Neuronal stem cell (in vitro differentiated cells): ENCODE measurements at regions not wholly inside any gene's neighbourhood (a gene's known extent, or its start where the extent isn't known, plus 50 kb on each side); places are given as distances from the start of the nearest gene placed in this dataset.

ENCODE experiments used
- DNase-seq: peaks from one replicate; pipeline ENCODE4 v3.0.0-alpha.2; 2013; ENCODE audit warnings: low spot score
- H2AFZ ChIP-seq: one replicate; pipeline ENCODE4 v1.6.1; 2013; ENCODE audit warnings: mild to moderate bottlenecking, low read length, inconsistent platforms
- H2AK5ac ChIP-seq: 2 replicates; pipeline ENCODE4 v1.6.1; 2013; ENCODE audit warnings: low read depth, mild to moderate bottlenecking, inconsistent platforms, low read length, moderate library complexity, mixed read lengths
- H2BK120ac ChIP-seq: 2 replicates; pipeline ENCODE4 v1.6.1; 2013; ENCODE audit warnings: low read depth, mild to moderate bottlenecking, inconsistent platforms, low read length, moderate library complexity, mixed read lengths
- H2BK12ac ChIP-seq: one replicate; pipeline ENCODE4 v1.6.1; 2013; ENCODE audit warnings: low read length, inconsistent platforms
- H2BK15ac ChIP-seq: 2 replicates; pipeline ENCODE4 v1.6.1; 2013; ENCODE audit warnings: mild to moderate bottlenecking, low read length, inconsistent platforms, mixed read lengths
- H2BK5ac ChIP-seq: one replicate; pipeline ENCODE4 v1.6.1; 2013; ENCODE audit warnings: inconsistent platforms, mild to moderate bottlenecking, low read length, moderate library complexity
- H3K14ac ChIP-seq: one replicate; pipeline ENCODE4 v1.6.1; 2013; ENCODE audit warnings: low read length, inconsistent platforms
- H3K18ac ChIP-seq: 2 replicates; pipeline ENCODE4 v1.6.1; 2013; ENCODE audit warnings: low read length, inconsistent platforms
- H3K23ac ChIP-seq: 2 replicates; pipeline ENCODE4 v1.6.1; 2013; ENCODE audit warnings: low read depth, mild to moderate bottlenecking, mixed read lengths, low read length, inconsistent platforms; ENCODE audit not compliant: poor library complexity
- H3K27ac ChIP-seq: replicated peaks from 3 replicates; pipeline ENCODE4 v1.5.1; 2013; ENCODE audit warnings: low read length, inconsistent platforms
- H3K27me3 ChIP-seq, 3 experiments: 2 replicates each; pipeline ENCODE4 v1.6.1; 2013; ENCODE audit warnings: low read length in 3 of 3, mild to moderate bottlenecking in 2 of 3, inconsistent platforms in 1 of 3, low read depth in 1 of 3, mixed read lengths in 1 of 3, moderate library complexity in 1 of 3; ENCODE audit not compliant: control insufficient read depth in 3 of 3, insufficient read depth in 3 of 3
- H3K36me3 ChIP-seq, 2 donors: replicated peaks in 1 of 2; 2 replicates each; pipeline ENCODE4 v1.6.1; 2013; ENCODE audit warnings: low read length in 2 of 2; ENCODE audit not compliant: control insufficient read depth in 2 of 2, insufficient read depth in 2 of 2
- H3K4ac ChIP-seq: 2 replicates; pipeline ENCODE4 v1.6.1; 2013; ENCODE audit warnings: inconsistent platforms, mild to moderate bottlenecking, low read length, moderate library complexity
- H3K4me1 ChIP-seq, 2 donors: 1 replicate in 1 of 2; 2 replicates in 1 of 2; pipeline ENCODE4 v1.6.1; 2013; ENCODE audit warnings: low read length in 2 of 2, low read depth in 1 of 2; ENCODE audit not compliant: control insufficient read depth in 2 of 2, insufficient read depth in 1 of 2
- H3K4me2 ChIP-seq: one replicate; pipeline ENCODE4 v1.6.1; 2013; ENCODE audit warnings: mild to moderate bottlenecking, low read length, inconsistent platforms; ENCODE audit not compliant: insufficient read depth, poor library complexity, severe bottlenecking
- H3K4me3 ChIP-seq, 2 donors: 2 replicates each; pipeline ENCODE4 v1.5.1; 2013; ENCODE audit warnings: low read length in 2 of 2, mild to moderate bottlenecking in 2 of 2, inconsistent platforms in 1 of 2, moderate library complexity in 1 of 2
- H3K79me1 ChIP-seq: one replicate; pipeline ENCODE4 v1.6.1; 2013; ENCODE audit warnings: low read depth, mild to moderate bottlenecking, inconsistent platforms, low read length, moderate library complexity
- H3K9ac ChIP-seq: one replicate; pipeline ENCODE4 v1.6.1; 2013; ENCODE audit warnings: mild to moderate bottlenecking, low read depth, low read length, inconsistent platforms; ENCODE audit not compliant: poor library complexity
- H3K9me3 ChIP-seq, 2 donors: replicated peaks in 1 of 2; 2 replicates each; pipeline versions ENCODE3 to v1.6.1; 2013; ENCODE audit warnings: low read length in 2 of 2, mild to moderate bottlenecking in 2 of 2, inconsistent platforms in 1 of 2, low read depth in 1 of 2, mixed read lengths in 1 of 2, moderate library complexity in 1 of 2; ENCODE audit not compliant: control insufficient read depth in 2 of 2, insufficient read depth in 1 of 2
- H4K8ac ChIP-seq: one replicate; pipeline ENCODE4 v1.6.1; 2013; ENCODE audit warnings: low read depth, mild to moderate bottlenecking, inconsistent platforms, low read length, moderate library complexity
- H4K91ac ChIP-seq: one replicate; pipeline ENCODE4 v1.6.1; 2013; ENCODE audit warnings: low read length, low read depth, mild to moderate bottlenecking, inconsistent platforms; ENCODE audit not compliant: poor library complexity
- WGBS, 2 donors: extraction: QIAGEN DNeasy Blood & Tissue Kit; methylation state at CpG; one replicate each; pipeline ENCODE4 v1.1.7; 2013; ENCODE audit warnings: missing lambda C conversion rate in 2 of 2, mixed read lengths in 1 of 2; ENCODE audit not compliant: insufficient read length in 2 of 2, insufficient replicate concordance in 1 of 2; ENCODE audit errors: extremely low coverage in 2 of 2; 5-methylcytosine and 5-hydroxymethylcytosine counted together

GRCh38 chr1:2939041-2939552, 82.2 kb upstream of the ACTRT2 start:
- Histone ChIP-seq H3K4me2 (no peak overlapping the region), H2BK12ac (no peak overlapping the region), H3K79me1 (peaks cover 2% of the 10 kb centered on the region), H4K91ac (no peak overlapping the region), H2AK5ac (no peak overlapping the region), H2AFZ (no peak overlapping the region), H3K27me3 (peaks cover 0 to 14% (median 0%) of the 10 kb centered on the region in 3 experiments), H2BK15ac (peak overlapping the region; percentile 18), H4K8ac (no peak overlapping the region), H3K9me3 (peaks cover 0 to 13% of the 10 kb centered on the region in 2 donors), H3K4me3 (no peak overlapping the region), H3K23ac (peak overlapping the region; percentile 16), H2BK120ac (no peak overlapping the region), H3K9ac (no peak overlapping the region), H3K36me3 (peaks cover 0 to 3% of the 10 kb centered on the region in 2 donors), H3K18ac (no peak overlapping the region), H3K14ac (no peak overlapping the region), H3K27ac (no peak overlapping the region), H3K4ac (no peak overlapping the region), H3K4me1 (peaks cover 0 to 2% of the 10 kb centered on the region in 2 donors), H2BK5ac (no peak overlapping the region)
- no CpG with 5 or more reads among the region's 1 CpG for WGBS, 2 donors
- no peak for DNase-seq

DNA sequence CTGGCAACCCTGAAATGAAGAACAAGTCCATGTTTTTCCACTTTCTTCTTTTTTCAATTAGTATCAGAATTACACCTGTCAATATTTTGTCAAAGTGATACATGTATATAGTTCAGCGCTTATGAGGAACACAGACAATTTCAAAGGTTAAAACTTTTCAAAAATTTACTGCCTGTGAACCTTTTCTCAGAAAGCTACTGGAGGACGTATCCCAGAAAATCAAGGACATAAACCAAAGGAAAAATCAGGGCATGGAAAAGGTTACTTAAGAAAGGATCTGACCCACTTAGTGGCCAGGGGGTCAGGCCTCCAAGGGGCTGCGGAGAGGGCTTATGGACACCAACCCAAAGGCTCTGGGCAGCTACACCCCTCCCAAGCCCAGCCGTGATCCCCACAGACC, 81.1 kb upstream of the ACTRT2 start:
- H2BK5ac ChIP-seq: no peak overlapping the region
- WGBS, 2 donors: no CpG with 5 or more reads among the region's 4 CpGs
- no peak overlapping the region for H3K23ac ChIP-seq
- no peak overlapping the region for H2BK15ac ChIP-seq
- H3K4me2 ChIP-seq: no peak overlapping the region
- no peak overlapping the region for H4K91ac ChIP-seq
- H3K27me3 ChIP-seq: peaks cover 0 to 6% (median 0%) of the 10 kb centered on the region in 3 experiments
- H3K14ac ChIP-seq: no peak overlapping the region
- H3K27ac ChIP-seq: no peak overlapping the region
- no peak overlapping the region for H3K4ac ChIP-seq
- DNase-seq: no peak
- peaks cover 2% of the 10 kb centered on the region for H3K79me1 ChIP-seq
- H3K9ac ChIP-seq: no peak overlapping the region
- no peak overlapping the region for H2BK12ac ChIP-seq
- H3K9me3 ChIP-seq: peaks cover 0 to 21% of the 10 kb centered on the region in 2 donors
- no peak overlapping the region for H2BK120ac ChIP-seq
- no peak overlapping the region for H2AFZ ChIP-seq
- no peak overlapping the region for H4K8ac ChIP-seq
- H3K4me1 ChIP-seq: peaks cover 0 to 2% of the 10 kb centered on the region in 2 donors
- peaks cover 0 to 3% of the 10 kb centered on the region in 2 donors for H3K36me3 ChIP-seq
- no peak overlapping the region for H3K18ac ChIP-seq
- H2AK5ac ChIP-seq: no peak overlapping the region
- no peak overlapping the region for H3K4me3 ChIP-seq

DNA sequence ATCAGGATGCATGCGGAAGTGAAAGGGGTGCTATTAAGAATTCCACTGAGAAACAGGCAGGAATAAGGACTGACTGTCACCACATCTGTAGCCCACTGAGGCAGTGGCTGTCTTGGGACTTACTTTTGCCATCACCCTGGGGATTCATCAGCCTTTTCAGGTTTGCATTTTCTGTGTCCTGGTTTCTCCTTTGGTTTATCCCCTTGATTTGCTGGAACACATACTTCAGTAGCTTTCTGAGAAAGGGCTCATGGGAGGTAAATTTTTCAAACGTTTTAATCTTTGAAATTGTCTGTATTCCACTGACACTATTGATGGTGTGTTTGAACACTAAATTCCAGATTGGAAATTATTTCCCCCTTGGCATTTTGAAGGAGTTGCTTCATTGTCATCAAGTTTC, 80.2 kb upstream of the ACTRT2 start:
- Histone ChIP-seq H3K9ac (no peak overlapping the region), H3K27me3 (peaks cover 0 to 5% (median 0%) of the 10 kb centered on the region in 3 experiments), H3K23ac (no peak overlapping the region), H3K14ac (no peak overlapping the region), H4K91ac (no peak overlapping the region), H2BK5ac (no peak overlapping the region), H3K27ac (no peak overlapping the region), H3K4me2 (no peak overlapping the region), H4K8ac (no peak overlapping the region), H3K4me3 (no peak overlapping the region), H3K4me1 (peaks cover 0 to 3% of the 10 kb centered on the region in 2 donors), H2AK5ac (no peak overlapping the region), H3K36me3 (peaks cover 0 to 3% of the 10 kb centered on the region in 2 donors), H3K9me3 (peaks cover 0 to 23% of the 10 kb centered on the region in 2 donors), H3K79me1 (peaks cover 2% of the 10 kb centered on the region), H2AFZ (no peak overlapping the region), H2BK12ac (no peak overlapping the region), H3K18ac (no peak overlapping the region), H2BK120ac (no peak overlapping the region), H3K4ac (no peak overlapping the region), H2BK15ac (no peak overlapping the region)
- no CpG with 5 or more reads among the region's 2 CpGs for WGBS, 2 donors
- no peak for DNase-seq

- Histone ChIP-seq H4K8ac (no peak overlapping the region), H2BK120ac (no peak overlapping the region), H3K23ac (no peak overlapping the region), H3K4me2 (no peak overlapping the region), H3K9me3 (peaks cover 0 to 23% of the 10 kb centered on the region in 2 donors), H2BK15ac (no peak overlapping the region), H4K91ac (no peak overlapping the region), H2BK12ac (no peak overlapping the region), H3K79me1 (peaks cover 2% of the 10 kb centered on the region), H3K27me3 (peaks cover 0 to 10% (median 0%) of the 10 kb centered on the region in 3 experiments), H3K9ac (no peak overlapping the region), H3K4me1 (peaks cover 0 to 3% of the 10 kb centered on the region in 2 donors), H2AK5ac (no peak overlapping the region), H3K36me3 (peaks cover 0 to 3% of the 10 kb centered on the region in 2 donors), H3K4ac (no peak overlapping the region), H3K4me3 (no peak overlapping the region), H3K18ac (no peak overlapping the region), H2BK5ac (no peak overlapping the region), H3K27ac (no peak overlapping the region), H3K14ac (no peak overlapping the region), H2AFZ (no peak overlapping the region)
- no CpG with 5 or more reads among the region's 6 CpGs for whole genome bisulfite sequencing, 2 donors
- DNase-seq: no peak
Observed at GRCh38 chr1:2941907-2942306, 79.4 kb upstream of the ACTRT2 start.
